ENCODE measurements at regions not wholly inside any gene's neighbourhood (a gene's known extent, or its start where the extent isn't known, plus 50 kb on each side); places are given as distances from the start of the nearest gene placed in this dataset.

- intact Hi-C loops (cut with DNase I) = loop anchor here in 2 of 10 donors (10.0 kb wide), 1 partner anchor 900 kb away; no protein-coding TSS in a partner anchor
- peaks cover 0 to 6% (median 0%) of the 10 kb centered on the region in 12 donors for H3K9me3 ChIP-seq
- DNase-seq (no peak), ATAC-seq (no peak)
- no peak overlapping the region for H3K4me3 ChIP-seq
- TF ChIP-seq, protein P1, sequence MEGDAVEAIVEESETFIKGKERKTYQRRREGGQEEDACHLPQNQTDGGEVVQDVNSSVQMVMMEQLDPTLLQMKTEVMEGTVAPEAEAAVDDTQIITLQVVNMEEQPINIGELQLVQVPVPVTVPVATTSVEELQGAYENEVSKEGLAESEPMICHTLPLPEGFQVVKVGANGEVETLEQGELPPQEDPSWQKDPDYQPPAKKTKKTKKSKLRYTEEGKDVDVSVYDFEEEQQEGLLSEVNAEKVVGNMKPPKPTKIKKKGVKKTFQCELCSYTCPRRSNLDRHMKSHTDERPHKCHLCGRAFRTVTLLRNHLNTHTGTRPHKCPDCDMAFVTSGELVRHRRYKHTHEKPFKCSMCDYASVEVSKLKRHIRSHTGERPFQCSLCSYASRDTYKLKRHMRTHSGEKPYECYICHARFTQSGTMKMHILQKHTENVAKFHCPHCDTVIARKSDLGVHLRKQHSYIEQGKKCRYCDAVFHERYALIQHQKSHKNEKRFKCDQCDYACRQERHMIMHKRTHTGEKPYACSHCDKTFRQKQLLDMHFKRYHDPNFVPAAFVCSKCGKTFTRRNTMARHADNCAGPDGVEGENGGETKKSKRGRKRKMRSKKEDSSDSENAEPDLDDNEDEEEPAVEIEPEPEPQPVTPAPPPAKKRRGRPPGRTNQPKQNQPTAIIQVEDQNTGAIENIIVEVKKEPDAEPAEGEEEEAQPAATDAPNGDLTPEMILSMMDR (IDR thresholded peaks at IDR 0.05) = no peak
- TF ChIP-seq POLR2A (IDR thresholded peaks at IDR 0.05) = no peak
- peaks cover 0 to 10% (median 0%) of the 10 kb centered on the region in 9 donors for H3K27me3 ChIP-seq
- WGBS, 4 donors = 38 to 63% (median 49%) methylated on average over 2 of the region's 2 CpGs
- no peaks in the 10 kb centered on the region for H3K36me3 ChIP-seq
- H3K27ac ChIP-seq = no peak overlapping the region
- no peaks in the 10 kb centered on the region for H3K4me1 ChIP-seq
Measured at GRCh38 chr18:77705301-77705700, 455.7 kb downstream of the GALR1 start.

DNA sequence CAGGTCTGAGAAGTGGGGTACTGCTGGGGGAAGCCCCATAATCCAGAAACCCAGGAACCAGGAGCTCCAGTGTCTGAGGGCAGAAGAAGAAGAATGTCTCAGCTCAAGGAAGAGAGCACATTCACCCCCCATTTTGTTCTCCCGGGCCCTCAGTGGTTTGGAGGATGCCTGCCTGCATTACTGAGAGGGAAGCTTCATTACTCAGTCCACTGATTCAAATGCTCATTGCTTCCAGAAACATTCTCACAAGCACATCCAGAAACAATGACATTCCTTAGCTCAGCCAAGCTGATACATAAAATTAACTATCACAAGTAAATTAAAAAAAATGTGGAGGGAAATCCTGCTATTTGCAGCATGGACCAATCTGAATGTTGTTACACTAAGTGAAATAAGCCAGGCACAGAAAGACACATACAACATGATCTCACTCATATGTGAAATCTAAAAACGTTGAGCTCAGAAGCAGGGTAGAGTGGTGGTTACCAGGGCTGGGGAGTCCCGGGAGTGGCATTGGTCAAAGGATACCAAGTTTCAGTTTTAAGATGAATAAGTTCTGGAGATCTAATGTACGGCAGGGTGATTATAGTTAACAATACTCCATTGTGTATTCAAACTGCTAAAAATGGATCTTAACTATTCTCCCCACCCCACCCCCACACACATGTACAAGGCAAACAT lies 459.3 kb downstream of the GALR1 start:
- Histone ChIP-seq H3K4me1 (no peaks in the 10 kb centered on the region), H3K27ac (no peak overlapping the region), H3K27me3 (peaks cover 0 to 13% (median 0%) of the 10 kb centered on the region in 9 donors), H3K36me3 (no peaks in the 10 kb centered on the region), H3K4me3 (no peak overlapping the region), H3K9me3 (peaks cover 0 to 6% (median 0%) of the 10 kb centered on the region in 12 donors)
- DNase-seq (no peak), ATAC-seq (no peak)
- no peak for TF ChIP-seq POLR2A (IDR thresholded peaks at IDR 0.05)
- TF ChIP-seq, protein P1 (IDR thresholded peaks at IDR 0.05) = no peak
- intact Hi-C loops (cut with DNase I) = loop anchor here in 2 of 10 donors (10.0 kb wide), 1 partner anchor 904 kb away; no protein-coding TSS in a partner anchor
- WGBS, 4 donors = 46 to 70% (median 61%) methylated on average over 4 of the region's 4 CpGs

DNA sequence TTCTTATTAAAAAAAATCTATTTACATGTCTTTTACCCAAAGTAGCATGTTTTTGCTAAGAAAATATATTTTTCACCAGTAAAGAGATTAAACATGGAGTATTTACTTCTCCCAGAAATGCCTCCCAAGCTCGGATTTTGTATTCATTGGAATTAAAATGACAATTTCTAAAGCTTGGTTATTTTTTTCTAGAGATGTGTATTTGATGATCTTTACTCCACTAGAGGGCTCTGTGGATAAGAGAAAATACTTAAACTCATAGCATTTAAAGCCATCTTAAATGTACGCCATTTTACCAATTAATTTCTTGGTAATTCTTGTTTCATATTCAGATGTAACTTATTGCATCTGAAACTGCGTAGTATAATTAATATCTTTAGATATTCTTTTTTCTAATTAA lies 461.4 kb downstream of the GALR1 start:
- intact Hi-C loops (cut with DNase I) = no loop called here
- Histone ChIP-seq H3K9me3 (peaks cover 0 to 6% (median 0%) of the 10 kb centered on the region in 12 donors), H3K27me3 (peaks cover 0 to 5% (median 0%) of the 10 kb centered on the region in 9 donors), H3K4me3 (no peak overlapping the region), H3K27ac (no peak overlapping the region), H3K4me1 (no peaks in the 10 kb centered on the region), H3K36me3 (no peaks in the 10 kb centered on the region)
- TF ChIP-seq, protein P1 (IDR thresholded peaks at IDR 0.05) = peak in 2 of 12 donors; percentile 5 to 12
- no peak for TF ChIP-seq POLR2A (IDR thresholded peaks at IDR 0.05)
- ATAC-seq (no peak), DNase-seq (no peak)
- WGBS, 4 donors = 21 to 50% (median 35%) methylated on average over 3 of the region's 3 CpGs

- Histone ChIP-seq H3K4me3 (no peak overlapping the region), H3K27ac (no peak overlapping the region), H3K9me3 (no peaks in the 10 kb centered on the region), H3K27me3 (peaks cover 0 to 5% (median 0%) of the 10 kb centered on the region in 9 donors), H3K4me1 (no peaks in the 10 kb centered on the region), H3K36me3 (no peaks in the 10 kb centered on the region)
- WGBS, 4 donors = 80 to 85% (median 84%) methylated on average over 8 of the region's 8 CpGs
- ATAC-seq (no peak), DNase-seq (no peak)
- no peak for TF ChIP-seq POLR2A (IDR thresholded peaks at IDR 0.05)
- TF ChIP-seq, protein P1 (IDR thresholded peaks at IDR 0.05) = no peak
- intact Hi-C loops (cut with DNase I) = no loop called here
Measured at GRCh38 chr18:77714716-77715115, 465.1 kb downstream of the GALR1 start.

Data from heart left ventricle (tissue), 16 donors.